Natural killer cell (primary cell): ENCODE measurements at regions not wholly inside any gene's neighbourhood (a gene's known extent, or its start where the extent isn't known, plus 50 kb on each side); places are given as distances from the start of the nearest gene placed in this dataset.

Experiments
- ATAC-seq, 3 donors: fragments of 150-1000 bp in 2 of 3; fragments of 200-7000 bp in 1 of 3; cut with Tn5 transposase; 1 replicate in 1 of 3; 2 replicates in 2 of 3; pipeline ENCODE4 v1.10.0; 2021; ENCODE audit warnings: mild to moderate bottlenecking in 2 of 3, moderate library complexity in 2 of 3
- DNase-seq, 2 donors: peaks; one replicate each; pipeline versions ENCODE4 v3.0.0 to v3.0.0-alpha.2; 2013 to 2021; ENCODE audit warnings: mixed read lengths in 1 of 2
- H3K27ac ChIP-seq: one replicate; pipeline ENCODE4 v1.5.1; 2013; ENCODE audit warnings: mild to moderate bottlenecking, low read length
- H3K27me3 ChIP-seq: one replicate; pipeline ENCODE4 v1.6.1; 2013; ENCODE audit warnings: low read length; ENCODE audit not compliant: control insufficient read depth, insufficient read depth
- H3K36me3 ChIP-seq: one replicate; pipeline ENCODE4 v1.6.1; 2013; ENCODE audit warnings: low read length; ENCODE audit not compliant: control insufficient read depth, insufficient read depth
- H3K4me1 ChIP-seq: one replicate; pipeline ENCODE4 v1.6.1; 2013; ENCODE audit warnings: low read length; ENCODE audit not compliant: control insufficient read depth, insufficient read depth
- H3K4me3 ChIP-seq: one replicate; pipeline ENCODE4 v1.5.1; 2013; ENCODE audit warnings: low read length
- H3K9me3 ChIP-seq: one replicate; pipeline ENCODE4 v1.6.1; 2013; ENCODE audit warnings: low read length; ENCODE audit not compliant: control insufficient read depth, insufficient read depth
- H3K27ac Mint-ChIP-seq, 2 donors: one replicate each; pipeline ENCODE4 v1.8.0; 2022; ENCODE audit warnings: mild to moderate bottlenecking in 2 of 2, mixed read lengths in 2 of 2, moderate library complexity in 1 of 2
- H3K27me3 Mint-ChIP-seq, 2 donors: one replicate each; pipeline ENCODE4 v1.8.0; 2022; ENCODE audit warnings: low read depth in 2 of 2, mixed read lengths in 2 of 2
- H3K36me3 Mint-ChIP-seq: one replicate; pipeline ENCODE4 v1.8.0; 2022; ENCODE audit warnings: mixed read lengths
- H3K4me1 Mint-ChIP-seq, 2 donors: one replicate each; pipeline ENCODE4 v1.8.0; 2022; ENCODE audit warnings: mixed read lengths in 2 of 2
- H3K4me3 Mint-ChIP-seq: one replicate; pipeline ENCODE4 v1.8.0; 2022; ENCODE audit warnings: mild to moderate bottlenecking, moderate library complexity, mixed read lengths
- H3K9me3 Mint-ChIP-seq, 2 donors: one replicate each; pipeline ENCODE4 v1.8.0; 2022; ENCODE audit warnings: mixed read lengths in 2 of 2
- WGBS: methylation state at CpG from one replicate; pipeline ENCODE4 v1.1.7; 2013; ENCODE audit warnings: missing lambda C conversion rate; ENCODE audit not compliant: insufficient coverage; 5-methylcytosine and 5-hydroxymethylcytosine counted together
- intact Hi-C: fragments of 100-400 bp; cut with micrococcal nuclease; formaldehyde crosslinking; loops from one replicate; pipeline ENCODE4 v1.14.2; 2022
- TF ChIP-seq, protein P1 (sequence below): fragments of 200-600 bp; IDR thresholded peaks from one replicate; pipeline ENCODE4 v1.8.0; 2022; ENCODE audit warnings: antibody characterized with exemption

DNA sequence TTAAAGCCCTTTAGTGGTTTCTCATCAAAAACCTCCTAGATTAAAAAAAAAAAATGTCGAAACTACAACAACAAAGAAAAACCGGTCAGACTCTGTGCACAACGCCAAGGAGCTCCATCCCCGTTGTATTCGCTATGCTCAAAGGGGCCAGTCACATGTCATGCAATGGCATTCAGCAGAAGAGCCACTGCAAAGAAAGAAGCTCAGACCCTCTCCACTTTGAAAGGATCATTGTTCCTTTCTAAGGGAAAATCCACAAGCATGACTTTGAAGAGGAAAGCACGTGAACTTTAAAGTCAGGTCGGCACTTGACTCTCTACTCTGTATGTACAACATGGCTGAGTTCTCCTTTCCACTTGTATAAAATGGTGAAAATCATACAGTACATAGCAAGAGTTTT is 655.6 kb downstream of the ETS1 start:
- TF ChIP-seq, protein P1, sequence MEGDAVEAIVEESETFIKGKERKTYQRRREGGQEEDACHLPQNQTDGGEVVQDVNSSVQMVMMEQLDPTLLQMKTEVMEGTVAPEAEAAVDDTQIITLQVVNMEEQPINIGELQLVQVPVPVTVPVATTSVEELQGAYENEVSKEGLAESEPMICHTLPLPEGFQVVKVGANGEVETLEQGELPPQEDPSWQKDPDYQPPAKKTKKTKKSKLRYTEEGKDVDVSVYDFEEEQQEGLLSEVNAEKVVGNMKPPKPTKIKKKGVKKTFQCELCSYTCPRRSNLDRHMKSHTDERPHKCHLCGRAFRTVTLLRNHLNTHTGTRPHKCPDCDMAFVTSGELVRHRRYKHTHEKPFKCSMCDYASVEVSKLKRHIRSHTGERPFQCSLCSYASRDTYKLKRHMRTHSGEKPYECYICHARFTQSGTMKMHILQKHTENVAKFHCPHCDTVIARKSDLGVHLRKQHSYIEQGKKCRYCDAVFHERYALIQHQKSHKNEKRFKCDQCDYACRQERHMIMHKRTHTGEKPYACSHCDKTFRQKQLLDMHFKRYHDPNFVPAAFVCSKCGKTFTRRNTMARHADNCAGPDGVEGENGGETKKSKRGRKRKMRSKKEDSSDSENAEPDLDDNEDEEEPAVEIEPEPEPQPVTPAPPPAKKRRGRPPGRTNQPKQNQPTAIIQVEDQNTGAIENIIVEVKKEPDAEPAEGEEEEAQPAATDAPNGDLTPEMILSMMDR, result no peak
- Histone ChIP-seq H3K4me3 (no peak overlapping the region), H3K27ac (no peak overlapping the region), H3K4me1 (no peaks in the 10 kb centered on the region), H3K36me3 (no peaks in the 10 kb centered on the region), H3K9me3 (no peaks in the 10 kb centered on the region), H3K27me3 (no peaks in the 10 kb centered on the region)
- no peak overlapping the region for H3K27ac Mint-ChIP-seq
- H3K9me3 Mint-ChIP-seq, result no peaks in the 10 kb centered on the region
- intact Hi-C loops, result no loop called here
- no peak for ATAC-seq
- H3K27me3 Mint-ChIP-seq, result peaks cover 14 to 45% of the 10 kb centered on the region in 2 donors
- H3K4me3 Mint-ChIP-seq, result no peak overlapping the region
- WGBS, result 97% methylated on average over 5 of the region's 7 CpGs
- no peak for DNase-seq
- H3K4me1 Mint-ChIP-seq, result no peaks in the 10 kb centered on the region
- H3K36me3 Mint-ChIP-seq, result no peaks in the 10 kb centered on the region

DNA sequence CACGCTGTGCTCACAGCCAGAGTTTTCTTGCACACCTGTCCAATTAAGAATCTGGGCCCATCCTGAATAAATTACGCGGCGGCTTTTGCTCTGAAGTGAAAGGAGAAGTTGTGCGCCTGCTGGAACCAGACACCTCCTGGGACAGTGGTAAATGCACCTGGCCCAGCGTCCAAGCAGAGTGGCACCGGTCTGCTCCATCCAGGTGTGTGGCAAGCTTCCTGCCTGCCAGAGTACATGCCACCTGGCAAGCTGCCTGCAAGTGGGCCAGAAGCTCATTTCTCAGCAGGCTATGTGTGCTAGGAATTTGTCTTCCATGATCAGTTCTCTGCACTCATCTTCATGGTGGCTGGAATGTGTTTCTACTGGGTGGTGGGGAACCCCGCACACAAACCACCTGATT is 660.6 kb downstream of the ETS1 start:
- Histone ChIP-seq H3K36me3 (no peaks in the 10 kb centered on the region), H3K27me3 (no peaks in the 10 kb centered on the region), H3K4me1 (no peaks in the 10 kb centered on the region), H3K27ac (no peak overlapping the region), H3K9me3 (no peaks in the 10 kb centered on the region), H3K4me3 (no peak overlapping the region)
- intact Hi-C loops, result no loop called here
- Mint-ChIP-seq H3K4me1 (no peaks in the 10 kb centered on the region), H3K27me3 (peaks cover 17 to 43% of the 10 kb centered on the region in 2 donors), H3K4me3 (no peak overlapping the region), H3K9me3 (no peaks in the 10 kb centered on the region), H3K36me3 (no peaks in the 10 kb centered on the region), H3K27ac (no peak overlapping the region)
- 91% methylated on average over 8 of the region's 8 CpGs for WGBS
- ATAC-seq (no peak), DNase-seq (no peak)
- TF ChIP-seq, protein P1, result no peak

DNA sequence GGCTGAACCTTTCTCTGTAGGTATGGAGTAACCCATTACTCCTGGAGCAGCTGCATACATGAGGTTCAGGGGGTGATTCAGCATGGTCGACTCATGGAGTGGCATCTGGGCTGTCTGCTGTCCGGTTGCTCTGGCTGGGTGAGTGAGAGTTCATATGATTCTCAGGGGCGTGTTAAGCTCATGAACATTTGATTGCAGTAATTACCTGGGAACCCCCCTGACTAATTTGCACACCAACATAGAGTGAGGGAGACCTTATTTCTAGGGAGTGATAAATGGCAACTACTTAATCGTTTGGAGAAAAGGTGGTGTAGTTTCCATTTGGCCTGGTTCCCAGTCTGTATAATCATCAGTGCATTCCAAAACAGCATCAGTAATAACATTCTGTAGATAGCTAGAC is 661.9 kb downstream of the ETS1 start:
- Histone ChIP-seq H3K27me3 (no peaks in the 10 kb centered on the region), H3K4me1 (no peaks in the 10 kb centered on the region), H3K36me3 (no peaks in the 10 kb centered on the region), H3K4me3 (no peak overlapping the region), H3K27ac (no peak overlapping the region), H3K9me3 (no peaks in the 10 kb centered on the region)
- Mint-ChIP-seq H3K27me3 (peaks cover 20 to 43% of the 10 kb centered on the region in 2 donors), H3K36me3 (no peaks in the 10 kb centered on the region), H3K4me3 (no peak overlapping the region), H3K4me1 (no peaks in the 10 kb centered on the region), H3K27ac (no peak overlapping the region), H3K9me3 (no peaks in the 10 kb centered on the region)
- intact Hi-C loops, result no loop called here
- WGBS, result 91% methylated on average over 1 of the region's 4 CpGs
- DNase-seq (no peak), ATAC-seq (no peak)
- TF ChIP-seq, protein P1, result no peak

DNA sequence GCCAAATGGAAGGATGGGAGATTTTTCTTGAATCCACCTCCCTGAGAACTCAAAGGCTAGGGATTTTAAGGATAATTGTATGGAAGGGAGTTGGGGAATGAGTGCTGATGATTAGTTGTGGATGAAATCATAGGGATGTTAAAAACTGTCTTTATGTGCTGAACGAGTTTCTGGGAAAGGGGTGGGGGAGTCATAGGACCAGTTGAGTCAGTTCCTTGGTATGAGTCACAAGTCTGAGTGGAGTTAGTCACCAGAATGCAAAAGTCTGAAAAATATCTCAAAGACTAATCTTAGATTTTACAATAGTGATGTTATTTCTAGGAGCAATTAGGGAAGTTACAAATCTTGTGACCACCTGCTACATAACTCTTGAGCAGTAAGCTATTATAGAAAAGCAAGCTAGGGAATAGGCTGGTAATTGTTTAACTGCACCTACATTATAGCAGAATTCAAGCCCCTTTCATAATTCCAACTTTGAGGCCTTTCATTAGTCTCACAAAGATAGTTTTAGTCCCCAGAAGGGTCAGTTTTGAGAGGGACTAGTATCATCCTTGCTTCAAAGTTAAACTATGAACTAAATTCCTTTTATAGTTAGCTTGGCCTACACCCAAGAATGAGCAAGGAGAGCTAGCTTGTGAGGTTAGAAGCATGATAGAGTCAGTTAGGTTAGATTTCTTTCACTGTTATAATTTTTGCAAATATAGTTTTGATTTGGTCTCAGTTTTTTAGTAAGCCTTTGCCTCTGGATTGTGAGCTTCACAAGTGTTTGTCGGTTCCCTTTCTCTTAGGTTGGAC is 668.0 kb downstream of the ETS1 start:
- Mint-ChIP-seq H3K4me3 (no peak overlapping the region), H3K36me3 (peaks cover 26% of the 10 kb centered on the region), H3K4me1 (no peaks in the 10 kb centered on the region), H3K27ac (no peak overlapping the region), H3K9me3 (peaks cover 4 to 9% of the 10 kb centered on the region in 2 donors), H3K27me3 (peaks cover 23 to 38% of the 10 kb centered on the region in 2 donors)
- H3K36me3 ChIP-seq, result no peaks in the 10 kb centered on the region
- TF ChIP-seq, protein P1, result no peak
- peaks cover 5% of the 10 kb centered on the region for H3K9me3 ChIP-seq
- H3K4me1 ChIP-seq, result no peaks in the 10 kb centered on the region
- DNase-seq (no peak), ATAC-seq (no peak)
- H3K27me3 ChIP-seq, result peaks cover under 1% of the 10 kb centered on the region
- WGBS, result 95% methylated on average over 2 of the region's 2 CpGs
- no peak overlapping the region for H3K27ac ChIP-seq
- intact Hi-C loops, result no loop called here
- no peak overlapping the region for H3K4me3 ChIP-seq
